ENCODE measurements at regions not wholly inside any gene's neighbourhood (a gene's known extent, or its start where the extent isn't known, plus 50 kb on each side); places are given as distances from the start of the nearest gene placed in this dataset.

GRCh38 chr1:193368302-193368701 is 181.9 kb upstream of the B3GALT2 start:
- TF ChIP-seq GATA2 (IDR thresholded peaks at IDR 0.05; ENCODE audit: low read depth, low read length) (no peak), GATA3 (IDR thresholded peaks at IDR 0.05; ENCODE audit: low read depth, low read length) (no peak)
